ENCODE measurements at regions not wholly inside any gene's neighbourhood (a gene's known extent, or its start where the extent isn't known, plus 50 kb on each side); places are given as distances from the start of the nearest gene placed in this dataset.

- TF ChIP-seq EZH2 (IDR thresholded peaks at IDR 0.05; ENCODE audit: low read length, unreplicated experiment), result no peak
- TF ChIP-seq CTCF (conservative IDR thresholded peaks at IDR 0.05; ENCODE audit: low read depth, low read length), result no peak
- no peak for TF ChIP-seq EZH2phosphoT487 (IDR thresholded peaks at IDR 0.05; ENCODE audit: borderline replicate concordance, low read length)
These were observed 50.6 kb upstream of the PDGFD start for GRCh38 chr11:104214517-104214916.

Data from PC-3 (cell line).